Endothelial cell of umbilical vein (primary cell): ENCODE measurements at regions not wholly inside any gene's neighbourhood (a gene's known extent, or its start where the extent isn't known, plus 50 kb on each side); places are given as distances from the start of the nearest gene placed in this dataset.

Experiments
- BruUV-seq: library from RNA; stranded (reverse); fragments of 400-500 nt; replicated peaks from 2 replicates; lab custom pipeline; 2021; lab: Mats Ljungman, UMichigan
- CTCF ChIA-PET: fragments of 300-600, 350-600 bp; sonication (Branson Sonifier 250); formaldehyde crosslinking; loops from one replicate; lab custom pipeline; 2021; ENCODE audit warnings: antibody characterized with exemption, inconsistent platforms; lab: Charles Lee
- POLR2A ChIA-PET: fragments of 300-600, 350-600 bp; sonication (Branson Sonifier 250); formaldehyde crosslinking; loops from one replicate; lab custom pipeline; 2021; ENCODE audit warnings: antibody characterized with exemption, inconsistent platforms; lab: Charles Lee
- DNase-seq: peaks from one replicate; pipeline ENCODE4 v3.0.0-alpha.2; 2011; ENCODE audit warnings: low read depth, low spot score
- FAIRE-seq: peaks from 2 replicates; lab custom pipeline; 2011; peaks lifted over from hg19 to GRCh38; lab: Jason Lieb, UNC
- H2AFZ ChIP-seq: 2 replicates; pipeline ENCODE4 v1.6.0; 2012; ENCODE audit warnings: low read depth, low read length, control low read depth, inconsistent platforms
- H3K27ac ChIP-seq: 2 replicates; pipeline ENCODE4 v1.5.1; 2011; ENCODE audit warnings: low read depth, mild to moderate bottlenecking, control low read depth, low read length, moderate library complexity; ENCODE audit not compliant: insufficient read depth
- H3K27me3 ChIP-seq, 2 experiments: 2 replicates each; pipeline versions ENCODE4 v1.6.0 to v1.6.1; 2011; ENCODE audit warnings: low read length in 2 of 2, mixed read lengths in 1 of 2; ENCODE audit not compliant: control insufficient read depth in 2 of 2, insufficient read depth in 2 of 2
- H3K36me3 ChIP-seq, 2 experiments: 2 replicates in 1 of 2; 3 replicates in 1 of 2; pipeline ENCODE4 v1.5.1; 2011; ENCODE audit warnings: low read length in 2 of 2, mild to moderate bottlenecking in 1 of 2, moderate library complexity in 1 of 2; ENCODE audit not compliant: control insufficient read depth in 2 of 2, insufficient read depth in 2 of 2; ENCODE audit errors: extremely low read depth in 1 of 2
- H3K4me1 ChIP-seq: 3 replicates; pipeline ENCODE4 v1.5.1; 2011; ENCODE audit warnings: mild to moderate bottlenecking, low read length; ENCODE audit not compliant: control insufficient read depth, insufficient read depth; ENCODE audit errors: extremely low read depth
- H3K4me2 ChIP-seq: 2 replicates; pipeline ENCODE4 v1.6.1; 2011; ENCODE audit warnings: low read length, control low read depth, mixed read lengths; ENCODE audit not compliant: insufficient read depth
- H3K4me3 ChIP-seq, 3 experiments: fragments of 200-600 bp in 1 of 3; sonication (generic), shearing (Covaris generic) in 1 of 3; replicated peaks in 1 of 3; 2 replicates each; pipeline ENCODE4 v1.5.1; 2011 to 2016; ENCODE audit warnings: control low read depth in 3 of 3, low read length in 3 of 3, mild to moderate bottlenecking in 2 of 3, inconsistent platforms in 1 of 3, low read depth in 1 of 3, moderate library complexity in 1 of 3; ENCODE audit not compliant: insufficient read depth in 1 of 3
- H3K79me2 ChIP-seq: 2 replicates; pipeline ENCODE4 v1.6.0; 2012; ENCODE audit warnings: low read length, inconsistent platforms; ENCODE audit not compliant: control insufficient read depth, insufficient read depth
- H3K9ac ChIP-seq: replicated peaks from 2 replicates; pipeline ENCODE3; 2011; ENCODE audit warnings: low read length, control low read depth; ENCODE audit not compliant: insufficient read depth; ENCODE audit errors: extremely low read depth
- H3K9me1 ChIP-seq: replicated peaks from 3 replicates; pipeline ENCODE4 v1.6.0; 2011; ENCODE audit warnings: mild to moderate bottlenecking, low read length; ENCODE audit not compliant: control insufficient read depth, insufficient read depth; ENCODE audit errors: extremely low read depth
- H3K9me3 ChIP-seq: replicated peaks from 2 replicates; pipeline ENCODE4 v1.5.1; 2012; ENCODE audit warnings: low read length, inconsistent platforms; ENCODE audit not compliant: control insufficient read depth, insufficient read depth
- H4K20me1 ChIP-seq: replicated peaks from 2 replicates; pipeline ENCODE3; 2011; ENCODE audit warnings: mild to moderate bottlenecking, low read length; ENCODE audit not compliant: control insufficient read depth, insufficient read depth; ENCODE audit errors: extremely low read depth
- EZH2 ChIP-seq: IDR thresholded peaks from 2 replicates; pipeline ENCODE4 v1.6.1; 2012; ENCODE audit warnings: borderline replicate concordance, low read depth, mild to moderate bottlenecking, moderate library complexity, low read length, inconsistent platforms; ENCODE audit not compliant: severe bottlenecking
- FOS ChIP-seq: IDR thresholded peaks from 2 replicates; pipeline ENCODE4 v1.6.1; 2011; ENCODE audit warnings: mild to moderate bottlenecking, low read length, moderate library complexity, borderline replicate concordance; ENCODE audit not compliant: insufficient read depth
- GATA2 ChIP-seq: IDR thresholded peaks from 2 replicates; pipeline ENCODE4 v1.7.0; 2011; ENCODE audit warnings: low read depth, mild to moderate bottlenecking, moderate library complexity, mixed read lengths, low read length; ENCODE audit not compliant: insufficient read length, insufficient read depth
- JUN ChIP-seq: IDR thresholded peaks from 2 replicates; pipeline ENCODE4 v1.6.1; 2011; ENCODE audit warnings: borderline replicate concordance, low read depth; ENCODE audit not compliant: insufficient read length, insufficient read depth
- MYC ChIP-seq: IDR thresholded peaks from one replicate; pipeline ENCODE4 v1.6.1; 2011; ENCODE audit warnings: mild to moderate bottlenecking, low read depth, low read length
- POLR2A ChIP-seq: IDR thresholded peaks from 2 replicates; pipeline ENCODE4 v1.6.1; 2012; ENCODE audit warnings: low read depth, mild to moderate bottlenecking, control low read depth, low read length
- POLR2AphosphoS5 ChIP-seq: IDR thresholded peaks from 2 replicates; pipeline ENCODE4 v1.6.1; 2012; ENCODE audit warnings: low read depth, mild to moderate bottlenecking, control low read depth, low read length, moderate library complexity; ENCODE audit not compliant: insufficient read depth
- dilution Hi-C: fragments of 300-500 bp; cut with MboI; formaldehyde crosslinking; loops from one replicate; pipeline ENCODE4 v1.15.0; 2019; ENCODE audit warnings: low sequenced_read_pairs; ENCODE audit not compliant: extremely low pct_ligation_motif_present
- intact Hi-C: fragments of 100-400 bp; cut with micrococcal nuclease; formaldehyde crosslinking; loops from one replicate; pipeline ENCODE4 v1.10.0; 2022
- TF ChIP-seq, protein P1 (sequence below): IDR thresholded peaks from 2 replicates; pipeline ENCODE4 v1.6.1; 2011; ENCODE audit not compliant: insufficient read depth, insufficient read length
- TF ChIP-seq, protein P2 (sequence below), 2 donors: IDR thresholded peaks; 1 replicate in 1 of 2; 2 replicates in 1 of 2; pipeline ENCODE4 v1.5.1; 2011; ENCODE audit warnings: low read length in 2 of 2, mild to moderate bottlenecking in 2 of 2, moderate library complexity in 2 of 2, control low read depth in 1 of 2, inconsistent platforms in 1 of 2, low read depth in 1 of 2; ENCODE audit not compliant: insufficient read depth in 1 of 2; ENCODE audit errors: extremely low read depth in 1 of 2

DNA sequence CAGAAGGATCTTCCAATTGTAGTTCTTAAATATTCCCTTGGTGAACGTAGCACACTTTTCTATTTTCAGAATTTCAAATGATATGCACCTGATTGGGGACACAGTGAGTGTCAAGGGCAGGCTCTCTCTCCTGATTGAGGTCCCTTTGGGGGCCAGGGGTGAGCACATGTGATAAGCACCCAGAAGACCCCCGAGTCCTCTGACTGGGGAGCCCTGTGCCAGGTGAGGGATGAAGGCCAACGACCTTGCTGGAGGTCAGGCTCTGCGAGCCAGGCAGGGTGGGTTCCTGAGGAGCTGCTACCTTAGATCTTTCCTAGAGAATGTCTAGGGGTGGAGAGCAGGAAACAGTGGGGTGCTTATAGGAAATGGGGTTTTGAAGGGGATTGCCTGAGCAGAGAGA is 1253.9 kb downstream of the BRD1 start:
- dilution Hi-C loops (no loop called here), intact Hi-C loops (loop anchor here (10.0 kb wide), 2 partner anchors 731 to 1151 kb away; no protein-coding TSS in a partner anchor)
- no peak overlapping the region for H3K4me3 ChIP-seq
- TF ChIP-seq, protein P1, sequence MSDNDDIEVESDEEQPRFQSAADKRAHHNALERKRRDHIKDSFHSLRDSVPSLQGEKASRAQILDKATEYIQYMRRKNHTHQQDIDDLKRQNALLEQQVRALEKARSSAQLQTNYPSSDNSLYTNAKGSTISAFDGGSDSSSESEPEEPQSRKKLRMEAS = no peak
- TF ChIP-seq POLR2AphosphoS5 (no peak), GATA2 (no peak), MYC (no peak), FOS (no peak), JUN (no peak), EZH2 (no peak), POLR2A (no peak)
- TF ChIP-seq, protein P2, sequence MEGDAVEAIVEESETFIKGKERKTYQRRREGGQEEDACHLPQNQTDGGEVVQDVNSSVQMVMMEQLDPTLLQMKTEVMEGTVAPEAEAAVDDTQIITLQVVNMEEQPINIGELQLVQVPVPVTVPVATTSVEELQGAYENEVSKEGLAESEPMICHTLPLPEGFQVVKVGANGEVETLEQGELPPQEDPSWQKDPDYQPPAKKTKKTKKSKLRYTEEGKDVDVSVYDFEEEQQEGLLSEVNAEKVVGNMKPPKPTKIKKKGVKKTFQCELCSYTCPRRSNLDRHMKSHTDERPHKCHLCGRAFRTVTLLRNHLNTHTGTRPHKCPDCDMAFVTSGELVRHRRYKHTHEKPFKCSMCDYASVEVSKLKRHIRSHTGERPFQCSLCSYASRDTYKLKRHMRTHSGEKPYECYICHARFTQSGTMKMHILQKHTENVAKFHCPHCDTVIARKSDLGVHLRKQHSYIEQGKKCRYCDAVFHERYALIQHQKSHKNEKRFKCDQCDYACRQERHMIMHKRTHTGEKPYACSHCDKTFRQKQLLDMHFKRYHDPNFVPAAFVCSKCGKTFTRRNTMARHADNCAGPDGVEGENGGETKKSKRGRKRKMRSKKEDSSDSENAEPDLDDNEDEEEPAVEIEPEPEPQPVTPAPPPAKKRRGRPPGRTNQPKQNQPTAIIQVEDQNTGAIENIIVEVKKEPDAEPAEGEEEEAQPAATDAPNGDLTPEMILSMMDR (IDR thresholded peaks at IDR 0.05; ENCODE audit: extremely low read depth in 1 of 2, insufficient read depth in 1 of 2, low read depth in 1 of 2, low read length in 2 of 2) = no peak
- ChIA-PET CTCF (interaction anchor here (1.6 kb wide), 1 partner anchor 1128 kb away, joined by 3 read pairs; no protein-coding TSS in a partner anchor), POLR2A (no interaction called here)
- DNase-seq = no peak
- H3K4me2 ChIP-seq = no peak overlapping the region
- H3K27me3 ChIP-seq = peaks cover 12 to 15% of the 10 kb centered on the region in 2 experiments
- H3K9me1 ChIP-seq = no peaks in the 10 kb centered on the region
- H2AFZ ChIP-seq = no peak overlapping the region
- no peaks in the 10 kb centered on the region for H3K4me1 ChIP-seq
- no peaks in the 10 kb centered on the region for H4K20me1 ChIP-seq
- no TSS peak for BruUV-seq
- no peaks in the 10 kb centered on the region for H3K36me3 ChIP-seq
- H3K79me2 ChIP-seq = no peaks in the 10 kb centered on the region
- H3K9me3 ChIP-seq = peaks cover 3% of the 10 kb centered on the region
- H3K27ac ChIP-seq = no peak overlapping the region
- FAIRE-seq = no peak
- no peak overlapping the region for H3K9ac ChIP-seq
